IMR-90 (cell line): ENCODE measurements at regions not wholly inside any gene's neighbourhood (a gene's known extent, or its start where the extent isn't known, plus 50 kb on each side); places are given as distances from the start of the nearest gene placed in this dataset.

Experiments used
- ATAC-seq: fragments of 200-7000 bp; cut with Tn5 transposase; 2 replicates; pipeline ENCODE4 v1.9.1; 2020; ENCODE audit warnings: low read depth, mild to moderate bottlenecking, moderate library complexity
- BruUV-seq: library from RNA; stranded (reverse); fragments of 400-500 nt; replicated peaks from 2 replicates; lab custom pipeline; 2021; lab: Mats Ljungman, UMichigan
- CTCF ChIA-PET: fragments of 300-600 bp; formaldehyde crosslinking; extraction: SDS; loops from one replicate; lab custom pipeline; 2021; ENCODE audit warnings: antibody characterized with exemption; lab: Yijun Ruan, JAX
- POLR2A ChIA-PET: fragments of 300-600 bp; sonication (Branson Sonifier 250); formaldehyde crosslinking; loops from one replicate; lab custom pipeline; 2022; ENCODE audit warnings: antibody characterized with exemption; ENCODE audit not compliant: unreplicated experiment; lab: Charles Lee
- DNase-seq: peaks from one replicate; pipeline ENCODE4 v3.0.0; 2013
- H2AFZ ChIP-seq: replicated peaks from 2 replicates; pipeline ENCODE3; 2013; ENCODE audit warnings: low read length, mild to moderate bottlenecking; ENCODE audit not compliant: poor library complexity
- H2AK5ac ChIP-seq: 2 replicates; pipeline ENCODE4 v1.6.1; 2013; ENCODE audit warnings: low read depth, low read length, inconsistent platforms
- H2AK9ac ChIP-seq: replicated peaks from 2 replicates; pipeline ENCODE3; 2013; ENCODE audit warnings: mild to moderate bottlenecking, low read depth, low read length, moderate library complexity; ENCODE audit not compliant: poor library complexity
- H2BK120ac ChIP-seq: 2 replicates; pipeline ENCODE4 v1.6.1; 2013; ENCODE audit warnings: low read depth, low read length, inconsistent platforms
- H2BK15ac ChIP-seq: 3 replicates; pipeline ENCODE4 v1.6.1; 2013; ENCODE audit warnings: low read depth, low read length, inconsistent platforms
- H2BK20ac ChIP-seq: 2 replicates; pipeline ENCODE4 v1.6.1; 2013; ENCODE audit warnings: low read depth, mild to moderate bottlenecking, inconsistent platforms, low read length, moderate library complexity
- H2BK5ac ChIP-seq: 2 replicates; pipeline ENCODE4 v1.6.1; 2013; ENCODE audit warnings: mild to moderate bottlenecking, low read depth, low read length, inconsistent platforms; ENCODE audit not compliant: poor library complexity, severe bottlenecking
- H3K14ac ChIP-seq: replicated peaks from 2 replicates; pipeline ENCODE4 v1.6.1; 2013; ENCODE audit warnings: low read depth, low read length, inconsistent platforms
- H3K18ac ChIP-seq: 2 replicates; pipeline ENCODE4 v1.6.1; 2013; ENCODE audit warnings: low read depth, low read length, control low read depth
- H3K23ac ChIP-seq: 2 replicates; pipeline ENCODE4 v1.6.1; 2013; ENCODE audit warnings: low read depth, low read length, inconsistent platforms
- H3K27ac ChIP-seq: 2 replicates; pipeline ENCODE4 v1.5.1; 2013; ENCODE audit warnings: mild to moderate bottlenecking, control low read depth, low read length; ENCODE audit not compliant: insufficient read depth
- H3K27me3 ChIP-seq: 2 replicates; pipeline ENCODE4 v1.6.1; 2013; ENCODE audit warnings: low read length; ENCODE audit not compliant: control insufficient read depth, insufficient read depth
- H3K36me3 ChIP-seq: 2 replicates; pipeline ENCODE4 v1.6.1; 2013; ENCODE audit warnings: low read length, mixed read lengths; ENCODE audit not compliant: control insufficient read depth, insufficient read depth
- H3K4ac ChIP-seq: 2 replicates; pipeline ENCODE4 v1.6.1; 2013; ENCODE audit warnings: low read depth, low read length, inconsistent platforms
- H3K4me1 ChIP-seq: 2 replicates; pipeline ENCODE4 v1.6.1; 2013; ENCODE audit warnings: low read length, mixed read lengths; ENCODE audit not compliant: control insufficient read depth, insufficient read depth
- H3K4me2 ChIP-seq: 2 replicates; pipeline ENCODE4 v1.6.1; 2013; ENCODE audit warnings: low read depth, mild to moderate bottlenecking, control low read depth, low read length, moderate library complexity
- H3K4me3 ChIP-seq: 2 replicates; pipeline ENCODE4 v1.5.1; 2013; ENCODE audit warnings: low read depth, mild to moderate bottlenecking, control low read depth, low read length, moderate library complexity; ENCODE audit not compliant: insufficient read depth
- H3K56ac ChIP-seq: 2 replicates; pipeline ENCODE4 v1.6.1; 2013; ENCODE audit warnings: low read length, inconsistent platforms; ENCODE audit not compliant: insufficient read depth; ENCODE audit errors: extremely low read depth
- H3K79me1 ChIP-seq, 2 experiments: 2 replicates each; pipeline ENCODE4 v1.6.1; 2013; ENCODE audit warnings: low read length in 2 of 2, inconsistent platforms in 1 of 2, low read depth in 1 of 2
- H3K9ac ChIP-seq: 2 replicates; pipeline ENCODE4 v1.6.1; 2013; ENCODE audit warnings: low read depth, low read length, control low read depth
- H3K9me1 ChIP-seq: 2 replicates; pipeline ENCODE4 v1.6.1; 2013; ENCODE audit warnings: low read length, inconsistent platforms; ENCODE audit not compliant: insufficient read depth
- H3K9me3 ChIP-seq: 2 replicates; pipeline ENCODE4 v1.6.1; 2013; ENCODE audit warnings: low read length; ENCODE audit not compliant: control insufficient read depth, insufficient read depth
- H4K20me1 ChIP-seq: 2 replicates; pipeline ENCODE4 v1.6.1; 2013; ENCODE audit warnings: low read length, inconsistent platforms; ENCODE audit not compliant: insufficient read depth
- H4K5ac ChIP-seq: 2 replicates; pipeline ENCODE4 v1.6.1; 2013; ENCODE audit warnings: mild to moderate bottlenecking, low read depth, low read length, control low read depth
- H4K8ac ChIP-seq, 2 experiments: 2 replicates each; pipeline ENCODE4 v1.6.1; 2013; ENCODE audit warnings: low read depth in 2 of 2, low read length in 2 of 2, control low read depth in 1 of 2, inconsistent platforms in 1 of 2
- H4K91ac ChIP-seq: 2 replicates; pipeline ENCODE4 v1.6.1; 2013; ENCODE audit warnings: low read depth, low read length, inconsistent platforms; ENCODE audit not compliant: insufficient read depth
- BHLHE40 ChIP-seq: fragments of 150-350 bp; IDR thresholded peaks from 2 replicates; pipeline ENCODE4 v1.6.1; 2016; ENCODE audit warnings: mild to moderate bottlenecking, low read depth, low read length
- CEBPB ChIP-seq: IDR thresholded peaks from 2 replicates; pipeline ENCODE4 v1.6.1; 2012; ENCODE audit warnings: low read depth, low read length, improper control_type of control experiment
- CHD1 ChIP-seq: IDR thresholded peaks from 2 replicates; pipeline ENCODE4 v1.6.1; 2012; ENCODE audit warnings: low read depth, low read length, improper control_type of control experiment
- CTCF ChIP-seq: conservative IDR thresholded peaks from 2 replicates; pipeline ENCODE4 v1.5.1; 2012; ENCODE audit warnings: mild to moderate bottlenecking, low read depth, low read length, improper control_type of control experiment
- FOS ChIP-seq: fragments of 150-350 bp; IDR thresholded peaks from 2 replicates; pipeline ENCODE4 v1.6.1; 2016; ENCODE audit warnings: low read depth, low read length
- MAZ ChIP-seq: IDR thresholded peaks from 2 replicates; pipeline ENCODE4 v1.6.1; 2012; ENCODE audit warnings: low read depth, mild to moderate bottlenecking, low read length, improper control_type of control experiment, moderate library complexity, borderline replicate concordance
- MXI1 ChIP-seq: IDR thresholded peaks from 2 replicates; pipeline ENCODE4 v1.6.1; 2012; ENCODE audit warnings: low read depth, mild to moderate bottlenecking, low read length, moderate library complexity, borderline replicate concordance
- NFE2L2 ChIP-seq: fragments of 150-350 bp; IDR thresholded peaks from 2 replicates; pipeline ENCODE4 v1.6.1; 2016; ENCODE audit warnings: low read depth, mild to moderate bottlenecking, low read length
- POLR2A ChIP-seq: IDR thresholded peaks from 2 replicates; pipeline ENCODE4 v1.6.1; 2012; ENCODE audit warnings: mild to moderate bottlenecking, low read depth, low read length
- RAD21 ChIP-seq: IDR thresholded peaks from 2 replicates; pipeline ENCODE4 v1.6.1; 2012; ENCODE audit warnings: low read length, improper control_type of control experiment
- RCOR1 ChIP-seq: IDR thresholded peaks from 2 replicates; pipeline ENCODE4 v1.6.1; 2012; ENCODE audit warnings: mild to moderate bottlenecking, low read length, improper control_type of control experiment; ENCODE audit not compliant: insufficient replicate concordance
- RFX5 ChIP-seq: IDR thresholded peaks from 2 replicates; pipeline ENCODE4 v1.8.0; 2012; ENCODE audit warnings: low read depth, mild to moderate bottlenecking, low read length, moderate library complexity
- SMC3 ChIP-seq: fragments of 150-350 bp; IDR thresholded peaks from 2 replicates; pipeline ENCODE4 v1.6.1; 2016; ENCODE audit warnings: low read depth, mild to moderate bottlenecking, antibody characterized with exemption, low read length, moderate library complexity
- USF2 ChIP-seq: fragments of 150-350 bp; IDR thresholded peaks from 2 replicates; pipeline ENCODE4 v1.6.1; 2017; ENCODE audit warnings: mild to moderate bottlenecking, antibody characterized with exemption, low read length, low read depth
- WGBS, 2 experiments: methylation state at CpG; one replicate each; pipeline versions ENCODE4 v1.1.5 to v1.1.7; 2013; ENCODE audit warnings: missing lambda C conversion rate in 2 of 2; ENCODE audit not compliant: insufficient read length in 1 of 2; ENCODE audit errors: extremely low coverage in 2 of 2; 5-methylcytosine and 5-hydroxymethylcytosine counted together
- dilution Hi-C: fragments of 300-500 bp; cut with HindIII; formaldehyde crosslinking; loops from one replicate; pipeline ENCODE4 v1.14.3; 2018; ENCODE audit warnings: low sequenced_read_pairs; ENCODE audit not compliant: unreplicated experiment
- in situ Hi-C: fragments of 300-500 bp; cut with MboI; formaldehyde crosslinking; loops from 3 replicates; pipeline ENCODE4 v1.14.3; 2019; ENCODE audit warnings: low sequenced_read_pairs, inconsistent platforms, mixed read lengths
- intact Hi-C: fragments of 100-400 bp; cut with micrococcal nuclease; formaldehyde crosslinking; loops from 2 replicates; pipeline ENCODE4 v1.10.0; 2022
- TF ChIP-seq, protein P1 (sequence below): fragments of 150-350 bp; IDR thresholded peaks from 2 replicates; pipeline ENCODE4 v1.6.1; 2016; ENCODE audit warnings: low read depth, mild to moderate bottlenecking, low read length, moderate library complexity, borderline replicate concordance

DNA sequence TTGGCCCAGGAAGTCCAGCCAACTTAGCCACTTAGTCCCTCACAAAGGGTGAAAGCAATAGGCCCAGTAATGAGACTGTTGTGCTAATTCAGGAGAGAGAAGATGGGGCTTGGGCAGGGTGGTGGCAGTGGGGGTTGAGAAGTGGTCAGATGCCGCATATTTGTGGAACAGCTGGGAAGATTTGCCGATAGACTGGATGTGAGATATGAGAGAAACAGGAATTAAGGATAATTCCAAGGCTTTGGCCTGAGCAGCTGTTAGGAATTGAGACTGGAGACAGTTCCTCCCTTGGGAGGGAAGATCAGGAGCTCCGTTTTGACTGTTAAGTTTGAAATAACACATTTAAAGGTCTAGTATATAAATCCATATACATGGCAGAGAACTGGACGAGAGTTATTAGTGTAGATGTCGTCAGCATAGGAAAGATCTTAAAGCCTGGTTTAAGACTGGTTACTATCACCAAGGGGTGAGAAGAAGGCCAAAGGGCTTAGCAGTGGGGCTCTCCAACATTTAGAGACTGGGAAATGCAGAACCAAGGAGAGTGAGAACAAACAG lies 323.7 kb upstream of the FAM78B start:
- Histone ChIP-seq H4K8ac (no peak overlapping the region), H3K56ac (no peak overlapping the region), H3K4me1 (no peaks in the 10 kb centered on the region), H2BK5ac (no peak overlapping the region), H3K27ac (no peak overlapping the region), H3K4me2 (no peak overlapping the region), H3K23ac (no peak overlapping the region), H3K14ac (no peak overlapping the region), H2AK9ac (no peak overlapping the region), H4K91ac (no peak overlapping the region), H3K36me3 (no peaks in the 10 kb centered on the region), H3K27me3 (no peaks in the 10 kb centered on the region), H3K9me3 (peaks cover 2% of the 10 kb centered on the region), H2AK5ac (no peak overlapping the region), H3K9ac (no peak overlapping the region), H2AFZ (no peak overlapping the region), H4K20me1 (no peaks in the 10 kb centered on the region), H3K9me1 (no peaks in the 10 kb centered on the region), H3K79me1 (no peaks in the 10 kb centered on the region), H3K4me3 (no peak overlapping the region), H3K4ac (no peak overlapping the region), H3K18ac (no peak overlapping the region), H2BK20ac (no peak overlapping the region), H2BK15ac (no peak overlapping the region), H2BK120ac (no peak overlapping the region), H4K5ac (no peak overlapping the region)
- no peak for DNase-seq
- ATAC-seq: no peak
- intact Hi-C loops (no loop called here), dilution Hi-C loops (no loop called here), in situ Hi-C loops (loop anchor here (25.0 kb wide), 1 partner anchor 878 kb away; no protein-coding TSS in a partner anchor)
- BruUV-seq: no TSS peak
- ChIA-PET POLR2A (no interaction called here), CTCF (interaction anchor here (0.9 kb wide), 1 partner anchor 11 kb away, joined by 3 read pairs; no protein-coding TSS in a partner anchor)
- WGBS, 2 experiments: 30% methylated on average over 2 of the region's 5 CpGs; no CpG with 5 or more reads in 1 of the 2 experiments
- TF ChIP-seq CHD1 (no peak), USF2 (no peak), MXI1 (no peak), BHLHE40 (no peak), CTCF (no peak), MAZ (no peak), POLR2A (no peak), FOS (no peak), SMC3 (no peak), RAD21 (no peak), RCOR1 (no peak), RFX5 (no peak), CEBPB (no peak), NFE2L2 (no peak)
- TF ChIP-seq, protein P1, sequence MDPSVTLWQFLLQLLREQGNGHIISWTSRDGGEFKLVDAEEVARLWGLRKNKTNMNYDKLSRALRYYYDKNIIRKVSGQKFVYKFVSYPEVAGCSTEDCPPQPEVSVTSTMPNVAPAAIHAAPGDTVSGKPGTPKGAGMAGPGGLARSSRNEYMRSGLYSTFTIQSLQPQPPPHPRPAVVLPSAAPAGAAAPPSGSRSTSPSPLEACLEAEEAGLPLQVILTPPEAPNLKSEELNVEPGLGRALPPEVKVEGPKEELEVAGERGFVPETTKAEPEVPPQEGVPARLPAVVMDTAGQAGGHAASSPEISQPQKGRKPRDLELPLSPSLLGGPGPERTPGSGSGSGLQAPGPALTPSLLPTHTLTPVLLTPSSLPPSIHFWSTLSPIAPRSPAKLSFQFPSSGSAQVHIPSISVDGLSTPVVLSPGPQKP: no peak
